ENCODE measurements at regions not wholly inside any gene's neighbourhood (a gene's known extent, or its start where the extent isn't known, plus 50 kb on each side); places are given as distances from the start of the nearest gene placed in this dataset.

- no peak for DNase-seq (ENCODE audit: low read depth)
- H3K4me3 ChIP-seq (ENCODE audit: low read depth, low read length) = no peak overlapping the region
- TF ChIP-seq, protein P1, sequence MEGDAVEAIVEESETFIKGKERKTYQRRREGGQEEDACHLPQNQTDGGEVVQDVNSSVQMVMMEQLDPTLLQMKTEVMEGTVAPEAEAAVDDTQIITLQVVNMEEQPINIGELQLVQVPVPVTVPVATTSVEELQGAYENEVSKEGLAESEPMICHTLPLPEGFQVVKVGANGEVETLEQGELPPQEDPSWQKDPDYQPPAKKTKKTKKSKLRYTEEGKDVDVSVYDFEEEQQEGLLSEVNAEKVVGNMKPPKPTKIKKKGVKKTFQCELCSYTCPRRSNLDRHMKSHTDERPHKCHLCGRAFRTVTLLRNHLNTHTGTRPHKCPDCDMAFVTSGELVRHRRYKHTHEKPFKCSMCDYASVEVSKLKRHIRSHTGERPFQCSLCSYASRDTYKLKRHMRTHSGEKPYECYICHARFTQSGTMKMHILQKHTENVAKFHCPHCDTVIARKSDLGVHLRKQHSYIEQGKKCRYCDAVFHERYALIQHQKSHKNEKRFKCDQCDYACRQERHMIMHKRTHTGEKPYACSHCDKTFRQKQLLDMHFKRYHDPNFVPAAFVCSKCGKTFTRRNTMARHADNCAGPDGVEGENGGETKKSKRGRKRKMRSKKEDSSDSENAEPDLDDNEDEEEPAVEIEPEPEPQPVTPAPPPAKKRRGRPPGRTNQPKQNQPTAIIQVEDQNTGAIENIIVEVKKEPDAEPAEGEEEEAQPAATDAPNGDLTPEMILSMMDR (conservative IDR thresholded peaks at IDR 0.05; ENCODE audit: low read depth, low read length) = no peak
Measured at GRCh38 chr2:184205048-184205596, 393.2 kb upstream of the ZNF804A start.

DNA sequence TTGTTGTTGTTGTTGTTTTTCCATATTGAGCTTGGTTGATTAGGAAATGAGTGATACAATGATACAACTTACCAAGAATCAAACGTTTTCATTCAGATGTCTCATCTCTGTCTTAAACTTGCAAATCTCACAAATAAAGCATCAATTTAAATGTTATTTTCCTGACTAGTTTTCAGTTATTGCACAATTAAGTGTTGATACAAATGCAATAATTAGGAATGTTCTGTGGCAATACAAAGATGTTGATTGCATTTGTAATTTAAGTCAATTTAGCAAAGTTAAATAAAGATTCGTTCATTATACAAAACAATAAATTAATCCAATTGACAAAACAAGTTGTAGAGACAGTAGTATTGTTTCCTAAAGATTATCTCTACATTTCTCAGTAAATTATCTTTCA lies 392.3 kb upstream of the ZNF804A start:
- DNase-seq (ENCODE audit: low read depth) = no peak
- TF ChIP-seq, protein P1 (conservative IDR thresholded peaks at IDR 0.05; ENCODE audit: low read depth, low read length) = no peak
- H3K4me3 ChIP-seq (ENCODE audit: low read depth, low read length) = no peak overlapping the region

GRCh38 chr2:184210329-184210728 lies 388.0 kb upstream of the ZNF804A start:
- H3K4me3 ChIP-seq (ENCODE audit: low read depth, low read length) = no peak overlapping the region
- TF ChIP-seq, protein P1 (conservative IDR thresholded peaks at IDR 0.05; ENCODE audit: low read depth, low read length) = no peak
- no peak for DNase-seq (ENCODE audit: low read depth)

GRCh38 chr2:184215745-184216144 lies 382.6 kb upstream of the ZNF804A start:
- H3K4me3 ChIP-seq (ENCODE audit: low read depth, low read length) = no peak overlapping the region
- no peak for DNase-seq (ENCODE audit: low read depth)
- TF ChIP-seq, protein P1 (conservative IDR thresholded peaks at IDR 0.05; ENCODE audit: low read depth, low read length) = no peak

DNA sequence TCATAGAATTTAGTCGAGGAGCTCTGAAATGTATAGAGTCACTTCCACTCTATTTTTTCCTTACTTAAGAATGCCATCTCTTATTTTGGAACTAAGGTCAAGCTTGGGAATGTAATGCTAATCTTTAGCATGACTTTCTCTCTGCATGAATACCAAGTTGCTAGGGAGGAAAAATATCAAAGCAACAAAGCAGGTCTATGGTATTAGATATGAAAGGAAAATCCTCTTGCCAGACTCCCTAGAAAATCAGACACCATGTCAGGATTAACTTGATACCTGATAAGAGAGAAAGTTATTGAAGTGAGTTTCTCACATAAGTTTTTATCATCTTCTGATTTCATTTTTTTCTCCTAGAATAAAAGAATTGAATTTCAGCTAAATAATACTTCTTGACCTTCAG lies 341.7 kb upstream of the ZNF804A start:
- TF ChIP-seq, protein P1 (conservative IDR thresholded peaks at IDR 0.05; ENCODE audit: low read depth, low read length) = no peak
- no peak for DNase-seq (ENCODE audit: low read depth)
- no peak overlapping the region for H3K4me3 ChIP-seq (ENCODE audit: low read depth, low read length)

- TF ChIP-seq, protein P1 (conservative IDR thresholded peaks at IDR 0.05; ENCODE audit: low read depth, low read length) = no peak
- no peak for DNase-seq (ENCODE audit: low read depth)
- no peak overlapping the region for H3K4me3 ChIP-seq (ENCODE audit: low read depth, low read length)
Measured at GRCh38 chr2:184261331-184261730, 337.0 kb upstream of the ZNF804A start.

- TF ChIP-seq, protein P1 (conservative IDR thresholded peaks at IDR 0.05; ENCODE audit: low read depth, low read length) = no peak
- no peak overlapping the region for H3K4me3 ChIP-seq (ENCODE audit: low read depth, low read length)
- DNase-seq (ENCODE audit: low read depth) = no peak
Measured at GRCh38 chr2:184261818-184262217, 336.5 kb upstream of the ZNF804A start.

Data from choroid plexus epithelial cell (primary cell).